ENCODE measurements at regions not wholly inside any gene's neighbourhood (a gene's known extent, or its start where the extent isn't known, plus 50 kb on each side); places are given as distances from the start of the nearest gene placed in this dataset.

- Mint-ChIP-seq H3K4me1 (no peaks in the 10 kb centered on the region), H3K4me3 (no peak overlapping the region), H3K27me3 (ENCODE audit: low read depth in 2 of 2) (no peaks in the 10 kb centered on the region), H3K9me3 (peaks cover 6 to 9% of the 10 kb centered on the region in 2 donors), H3K27ac (no peak overlapping the region), H3K36me3 (peaks cover 6% of the 10 kb centered on the region)
- 0% methylated on average over 1 of the region's 1 CpG for WGBS (ENCODE audit: insufficient coverage)
- intact Hi-C loops (cut with micrococcal nuclease), result no loop called here
- Histone ChIP-seq H3K27ac (ENCODE audit: low read length) (no peak overlapping the region), H3K27me3 (ENCODE audit: control insufficient read depth, insufficient read depth, low read length) (no peaks in the 10 kb centered on the region), H3K36me3 (ENCODE audit: control insufficient read depth, insufficient read depth, low read length) (no peaks in the 10 kb centered on the region), H3K4me1 (ENCODE audit: control insufficient read depth, insufficient read depth, low read length) (no peaks in the 10 kb centered on the region), H3K4me3 (ENCODE audit: low read length) (no peak overlapping the region), H3K9me3 (ENCODE audit: control insufficient read depth, insufficient read depth, low read length) (no peaks in the 10 kb centered on the region)
- no peak for ATAC-seq
- TF ChIP-seq CTCF (IDR thresholded peaks at IDR 0.05), result no peak
- DNase-seq, result no peak
Observed at GRCh38 chr7:20927976-20928375, 141.3 kb upstream of the SP8 start.

GRCh38 chr7:20929199-20929598, 142.5 kb upstream of the SP8 start:
- Mint-ChIP-seq H3K4me3 (no peak overlapping the region), H3K4me1 (no peaks in the 10 kb centered on the region), H3K9me3 (peaks cover 6 to 9% of the 10 kb centered on the region in 2 donors), H3K27me3 (ENCODE audit: low read depth in 2 of 2) (no peaks in the 10 kb centered on the region), H3K36me3 (peaks cover 6% of the 10 kb centered on the region), H3K27ac (no peak overlapping the region)
- Histone ChIP-seq H3K4me3 (ENCODE audit: low read length) (no peak overlapping the region), H3K36me3 (ENCODE audit: control insufficient read depth, insufficient read depth, low read length) (no peaks in the 10 kb centered on the region), H3K27ac (ENCODE audit: low read length) (no peak overlapping the region), H3K9me3 (ENCODE audit: control insufficient read depth, insufficient read depth, low read length) (no peaks in the 10 kb centered on the region), H3K4me1 (ENCODE audit: control insufficient read depth, insufficient read depth, low read length) (no peaks in the 10 kb centered on the region), H3K27me3 (ENCODE audit: control insufficient read depth, insufficient read depth, low read length) (no peaks in the 10 kb centered on the region)
- 97% methylated on average over 4 of the region's 4 CpGs for WGBS (ENCODE audit: insufficient coverage)
- no peak for TF ChIP-seq CTCF (IDR thresholded peaks at IDR 0.05)
- DNase-seq (no peak), ATAC-seq (no peak)
- intact Hi-C loops (cut with micrococcal nuclease), result no loop called here

GRCh38 chr7:20931739-20932138, 145.1 kb upstream of the SP8 start:
- no peaks in the 10 kb centered on the region for H3K27me3 ChIP-seq (ENCODE audit: control insufficient read depth, insufficient read depth, low read length)
- H3K4me1 Mint-ChIP-seq, result no peaks in the 10 kb centered on the region

More at GRCh38 chr7:20931739-20932138, 145.1 kb upstream of the SP8 start:
- no peak overlapping the region for H3K27ac ChIP-seq (ENCODE audit: low read length)
- ATAC-seq, result no peak
- Mint-ChIP-seq H3K9me3 (peaks cover 3 to 6% of the 10 kb centered on the region in 2 donors), H3K27me3 (ENCODE audit: low read depth in 2 of 2) (peaks cover 0 to 3% of the 10 kb centered on the region in 2 donors), H3K27ac (no peak overlapping the region), H3K36me3 (no peaks in the 10 kb centered on the region), H3K4me3 (no peak overlapping the region)
- H3K4me3 ChIP-seq (ENCODE audit: low read length), result no peak overlapping the region
- 90% methylated on average over 2 of the region's 3 CpGs for WGBS (ENCODE audit: insufficient coverage)
- no peaks in the 10 kb centered on the region for H3K9me3 ChIP-seq (ENCODE audit: control insufficient read depth, insufficient read depth, low read length)
- H3K36me3 ChIP-seq (ENCODE audit: control insufficient read depth, insufficient read depth, low read length), result no peaks in the 10 kb centered on the region
- no peaks in the 10 kb centered on the region for H3K4me1 ChIP-seq (ENCODE audit: control insufficient read depth, insufficient read depth, low read length)
- intact Hi-C loops (cut with micrococcal nuclease), result no loop called here
- no peak for TF ChIP-seq CTCF (IDR thresholded peaks at IDR 0.05)
- no peak for DNase-seq
